Thoracic aorta (tissue), 2 donors: ENCODE measurements at regions not wholly inside any gene's neighbourhood (a gene's known extent, or its start where the extent isn't known, plus 50 kb on each side); places are given as distances from the start of the nearest gene placed in this dataset.

Experiments
- ATAC-seq: fragments of 150-250 bp; one replicate; pipeline ENCODE4 v1.8.0; 2017; ENCODE audit warnings: low read depth; ENCODE audit not compliant: insufficient number of reproducible peaks, low FRiP score
- DNase-seq: peaks from one replicate; pipeline ENCODE4 v3.0.0-alpha.2; 2020; ENCODE audit warnings: low spot score
- H3K27ac ChIP-seq, 2 donors: fragments of 200-600 bp; sonication (generic); 1 replicate in 1 of 2; 2 replicates in 1 of 2; pipeline ENCODE4 v1.5.1; 2016; ENCODE audit warnings: mild to moderate bottlenecking in 2 of 2, moderate library complexity in 2 of 2
- H3K27me3 ChIP-seq: fragments of 200-600 bp; sonication (generic); replicated peaks from 2 replicates; pipeline ENCODE4 v1.6.0; 2016; ENCODE audit warnings: mild to moderate bottlenecking; ENCODE audit not compliant: insufficient read depth
- H3K36me3 ChIP-seq: fragments of 200-600 bp; sonication (generic); one replicate; pipeline ENCODE4 v1.5.1; 2016
- H3K4me1 ChIP-seq, 2 donors: fragments of 200-600 bp; sonication (generic); 1 replicate in 1 of 2; 2 replicates in 1 of 2; pipeline versions ENCODE4 v1.5.1 to v1.6.0; 2016; ENCODE audit warnings: low read depth in 2 of 2, mild to moderate bottlenecking in 1 of 2; ENCODE audit not compliant: control insufficient read depth in 1 of 2
- H3K4me3 ChIP-seq: fragments of 200-600 bp; sonication (generic); 2 replicates; pipeline ENCODE4 v1.5.1; 2016; ENCODE audit warnings: mild to moderate bottlenecking
- H3K9me3 ChIP-seq: fragments of 200-600 bp; sonication (generic); 2 replicates; pipeline ENCODE4 v1.5.1; 2016
- TF ChIP-seq, protein P1 (sequence below): fragments of 200-600 bp; sonication (generic); IDR thresholded peaks from one replicate; pipeline ENCODE4 v1.5.1; 2019; ENCODE audit warnings: antibody characterized with exemption

DNA sequence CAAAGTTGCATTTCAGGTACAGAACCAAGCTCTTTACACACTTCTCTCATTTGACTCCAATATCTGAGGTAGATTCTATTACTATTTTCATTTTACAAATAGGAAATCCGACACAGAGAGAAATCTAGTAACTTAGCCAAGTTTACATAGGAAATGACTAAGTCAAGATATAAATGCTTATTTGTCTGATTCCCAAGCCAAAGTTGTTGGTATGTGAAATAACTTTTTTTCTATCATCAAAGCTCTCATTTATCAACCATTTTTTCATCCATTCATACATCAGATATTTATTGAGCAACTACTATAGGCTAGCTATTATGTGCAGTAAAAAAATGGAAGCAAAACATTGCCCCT, 89.2 kb upstream of the MITF start:
- Histone ChIP-seq H3K4me1 (peaks cover 3 to 9% of the 10 kb centered on the region in 2 donors), H3K4me3 (no peak overlapping the region), H3K27ac (no peak overlapping the region), H3K27me3 (no peaks in the 10 kb centered on the region), H3K36me3 (no peaks in the 10 kb centered on the region), H3K9me3 (no peaks in the 10 kb centered on the region)
- no peak for DNase-seq
- no peak for ATAC-seq
- TF ChIP-seq, protein P1, sequence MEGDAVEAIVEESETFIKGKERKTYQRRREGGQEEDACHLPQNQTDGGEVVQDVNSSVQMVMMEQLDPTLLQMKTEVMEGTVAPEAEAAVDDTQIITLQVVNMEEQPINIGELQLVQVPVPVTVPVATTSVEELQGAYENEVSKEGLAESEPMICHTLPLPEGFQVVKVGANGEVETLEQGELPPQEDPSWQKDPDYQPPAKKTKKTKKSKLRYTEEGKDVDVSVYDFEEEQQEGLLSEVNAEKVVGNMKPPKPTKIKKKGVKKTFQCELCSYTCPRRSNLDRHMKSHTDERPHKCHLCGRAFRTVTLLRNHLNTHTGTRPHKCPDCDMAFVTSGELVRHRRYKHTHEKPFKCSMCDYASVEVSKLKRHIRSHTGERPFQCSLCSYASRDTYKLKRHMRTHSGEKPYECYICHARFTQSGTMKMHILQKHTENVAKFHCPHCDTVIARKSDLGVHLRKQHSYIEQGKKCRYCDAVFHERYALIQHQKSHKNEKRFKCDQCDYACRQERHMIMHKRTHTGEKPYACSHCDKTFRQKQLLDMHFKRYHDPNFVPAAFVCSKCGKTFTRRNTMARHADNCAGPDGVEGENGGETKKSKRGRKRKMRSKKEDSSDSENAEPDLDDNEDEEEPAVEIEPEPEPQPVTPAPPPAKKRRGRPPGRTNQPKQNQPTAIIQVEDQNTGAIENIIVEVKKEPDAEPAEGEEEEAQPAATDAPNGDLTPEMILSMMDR, result no peak

GRCh38 chr3:69649120-69650065, 89.9 kb upstream of the MITF start:
- Histone ChIP-seq H3K4me3 (no peak overlapping the region), H3K4me1 (peaks cover 3 to 9% of the 10 kb centered on the region in 2 donors), H3K27me3 (no peaks in the 10 kb centered on the region), H3K36me3 (no peaks in the 10 kb centered on the region), H3K9me3 (no peaks in the 10 kb centered on the region), H3K27ac (no peak overlapping the region)
- DNase-seq, result no peak
- TF ChIP-seq, protein P1, result no peak
- no peak for ATAC-seq

DNA sequence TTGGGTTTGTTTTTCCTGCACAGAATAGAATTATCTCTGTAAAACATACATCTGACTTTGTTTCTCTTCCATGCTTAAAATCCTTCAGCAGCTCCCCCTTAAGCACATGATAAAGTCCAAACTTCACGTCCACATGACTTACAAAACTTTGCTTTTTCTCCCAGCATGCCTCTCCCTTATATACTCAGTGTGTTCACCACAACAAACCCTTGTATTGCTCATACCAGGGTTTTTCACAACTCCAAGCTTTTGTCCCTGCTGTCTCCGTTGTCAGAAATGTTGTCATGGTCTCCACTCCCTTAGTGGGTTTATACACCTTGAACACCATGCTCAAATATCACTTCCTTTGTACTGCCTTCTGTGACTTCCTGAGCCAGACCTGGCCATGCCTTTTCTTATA, 91.1 kb upstream of the MITF start:
- no peak for DNase-seq
- peaks cover 3 to 9% of the 10 kb centered on the region in 2 donors for H3K4me1 ChIP-seq
- no peak for ATAC-seq
- H3K27ac ChIP-seq, result no peak overlapping the region
- H3K9me3 ChIP-seq, result no peaks in the 10 kb centered on the region
- no peaks in the 10 kb centered on the region for H3K36me3 ChIP-seq
- no peak overlapping the region for H3K4me3 ChIP-seq
- no peaks in the 10 kb centered on the region for H3K27me3 ChIP-seq
- TF ChIP-seq, protein P1, result no peak

GRCh38 chr3:69647511-69648110, 91.7 kb upstream of the MITF start:
- Histone ChIP-seq H3K27me3 (no peaks in the 10 kb centered on the region), H3K4me3 (no peak overlapping the region), H3K36me3 (no peaks in the 10 kb centered on the region), H3K4me1 (peaks cover 3 to 9% of the 10 kb centered on the region in 2 donors), H3K27ac (no peak overlapping the region), H3K9me3 (no peaks in the 10 kb centered on the region)
- TF ChIP-seq, protein P1, result no peak
- ATAC-seq (no peak), DNase-seq (no peak)

- Histone ChIP-seq H3K27ac (no peak overlapping the region), H3K9me3 (no peaks in the 10 kb centered on the region), H3K27me3 (no peaks in the 10 kb centered on the region), H3K4me1 (peaks cover 3 to 9% of the 10 kb centered on the region in 2 donors), H3K4me3 (no peak overlapping the region), H3K36me3 (no peaks in the 10 kb centered on the region)
- ATAC-seq (no peak), DNase-seq (no peak)
- TF ChIP-seq, protein P1, result no peak
These were observed 92.2 kb upstream of the MITF start for GRCh38 chr3:69647081-69647480.
